ENCODE measurements at regions not wholly inside any gene's neighbourhood (a gene's known extent, or its start where the extent isn't known, plus 50 kb on each side); places are given as distances from the start of the nearest gene placed in this dataset.

GRCh38 chr7:49320083-49320482, 395.7 kb downstream of the CDC14C start:
- intact Hi-C loops (cut with micrococcal nuclease): no loop called here

More at GRCh38 chr7:49320083-49320482, 395.7 kb downstream of the CDC14C start:
- Histone ChIP-seq H3K4me1 (ENCODE audit: control insufficient read depth in 1 of 2, insufficient read depth in 2 of 2, low read length in 2 of 2) (no peaks in the 10 kb centered on the region), H3K4me2 (ENCODE audit: low read length) (no peak overlapping the region), H3K4me3 (replicated peaks in 1 of 2; ENCODE audit: low read depth in 1 of 2, low read length in 2 of 2) (no peak overlapping the region), H2AFZ (ENCODE audit: low read depth, low read length, poor library complexity, severe bottlenecking) (no peak overlapping the region), H3K27me3 (ENCODE audit: insufficient read depth, low read length) (no peaks in the 10 kb centered on the region), H3K9me3 (ENCODE audit: control insufficient read depth in 1 of 2, insufficient read depth in 1 of 2, low read depth in 1 of 2, low read length in 2 of 2) (peaks cover 0 to 10% of the 10 kb centered on the region in 2 experiments; a peak in 3 of 4 replicates), H3K9me2 (ENCODE audit: insufficient read depth) (no peaks in the 10 kb centered on the region), H3K27ac (ENCODE audit: low read depth, low read length) (no peak overlapping the region), H3K36me3 (ENCODE audit: control insufficient read depth in 1 of 2, insufficient read depth in 2 of 2, low read length in 2 of 2) (no peaks in the 10 kb centered on the region), H4K20me1 (ENCODE audit: insufficient read depth) (no peaks in the 10 kb centered on the region), H3K79me2 (ENCODE audit: insufficient read depth, low read length) (no peaks in the 10 kb centered on the region), H3K9ac (ENCODE audit: low read length) (no peak overlapping the region)
- ATAC-seq (no peak), DNase-seq (ENCODE audit: low read depth, low spot score) (no peak)
- CTCF ChIA-PET: no interaction called here
- BruUV-seq (replicated peaks): no TSS peak
- RAD21 ChIA-PET (ENCODE audit: low non-redundant PET in 1 of 2, low total read pairs in 2 of 2, uncharacterized antibody in 2 of 2, unreplicated experiment in 2 of 2): no interaction called here
- TF ChIP-seq ZFX (IDR thresholded peaks at IDR 0.05) (no peak), TCF7L2 (IDR thresholded peaks at IDR 0.05; ENCODE audit: borderline replicate concordance, extremely low read depth, insufficient read depth, insufficient read length) (no peak), REST (IDR thresholded peaks at IDR 0.05; ENCODE audit: low read depth) (no peak), FOSL1 (IDR thresholded peaks at IDR 0.05; ENCODE audit: low read depth) (no peak), EZH2 (IDR thresholded peaks at IDR 0.05) (no peak), POLR2AphosphoS5 (IDR thresholded peaks at IDR 0.05; ENCODE audit: low read depth, low read length) (no peak)
- TF ChIP-seq, protein P1, sequence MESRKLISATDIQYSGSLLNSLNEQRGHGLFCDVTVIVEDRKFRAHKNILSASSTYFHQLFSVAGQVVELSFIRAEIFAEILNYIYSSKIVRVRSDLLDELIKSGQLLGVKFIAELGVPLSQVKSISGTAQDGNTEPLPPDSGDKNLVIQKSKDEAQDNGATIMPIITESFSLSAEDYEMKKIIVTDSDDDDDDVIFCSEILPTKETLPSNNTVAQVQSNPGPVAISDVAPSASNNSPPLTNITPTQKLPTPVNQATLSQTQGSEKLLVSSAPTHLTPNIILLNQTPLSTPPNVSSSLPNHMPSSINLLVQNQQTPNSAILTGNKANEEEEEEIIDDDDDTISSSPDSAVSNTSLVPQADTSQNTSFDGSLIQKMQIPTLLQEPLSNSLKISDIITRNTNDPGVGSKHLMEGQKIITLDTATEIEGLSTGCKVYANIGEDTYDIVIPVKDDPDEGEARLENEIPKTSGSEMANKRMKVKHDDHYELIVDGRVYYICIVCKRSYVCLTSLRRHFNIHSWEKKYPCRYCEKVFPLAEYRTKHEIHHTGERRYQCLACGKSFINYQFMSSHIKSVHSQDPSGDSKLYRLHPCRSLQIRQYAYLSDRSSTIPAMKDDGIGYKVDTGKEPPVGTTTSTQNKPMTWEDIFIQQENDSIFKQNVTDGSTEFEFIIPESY (IDR thresholded peaks at IDR 0.05; ENCODE audit: extremely low read depth, insufficient replicate concordance, low read length): no peak
- POLR2A ChIA-PET: no interaction called here
